ENCODE measurements at regions not wholly inside any gene's neighbourhood (a gene's known extent, or its start where the extent isn't known, plus 50 kb on each side); places are given as distances from the start of the nearest gene placed in this dataset.

GRCh38 chr6:140289186-140289585, 914.7 kb upstream of the CITED2 start:
- no peaks in the 10 kb centered on the region for H3K27me3 Mint-ChIP-seq (ENCODE audit: insufficient read depth, unreplicated experiment)
- intact Hi-C loops (cut with micrococcal nuclease) = no loop called here

GRCh38 chr6:140285998-140286690, 911.7 kb upstream of the CITED2 start:
- POLR2A ChIA-PET = interaction anchor here (0.9 kb wide), 1 partner anchor 12 kb away, joined by 4 read pairs; no protein-coding TSS in a partner anchor
- no peaks in the 10 kb centered on the region for H3K36me3 Mint-ChIP-seq (ENCODE audit: insufficient read depth, unreplicated experiment)
- intact Hi-C loops (cut with micrococcal nuclease) = no loop called here
- no peaks in the 10 kb centered on the region for H3K27me3 Mint-ChIP-seq (ENCODE audit: insufficient read depth, unreplicated experiment)
- no peaks in the 10 kb centered on the region for H3K9me3 Mint-ChIP-seq (ENCODE audit: unreplicated experiment)
- no peak for DNase-seq (ENCODE audit: unreplicated experiment)
- CTCF ChIA-PET = interaction anchor here (0.7 kb wide), 1 partner anchor 317 kb away, joined by 4 read pairs; no protein-coding TSS in a partner anchor
- H3K27ac Mint-ChIP-seq (ENCODE audit: low read depth, unreplicated experiment) = no peak overlapping the region
- no peaks in the 10 kb centered on the region for H3K4me1 Mint-ChIP-seq (ENCODE audit: insufficient read depth, unreplicated experiment)
- no peak overlapping the region for H3K4me3 Mint-ChIP-seq (ENCODE audit: unreplicated experiment)
- TF ChIP-seq CTCF (IDR thresholded peaks at IDR 0.05; ENCODE audit: unreplicated experiment) = no peak
- no TSS peak for BruUV-seq (replicated peaks)

More at GRCh38 chr6:140289186-140289585, 914.7 kb upstream of the CITED2 start:
- no peaks in the 10 kb centered on the region for H3K9me3 Mint-ChIP-seq (ENCODE audit: unreplicated experiment)
- H3K4me1 Mint-ChIP-seq (ENCODE audit: insufficient read depth, unreplicated experiment) = no peaks in the 10 kb centered on the region
- BruUV-seq (replicated peaks) = no TSS peak
- CTCF ChIA-PET = no interaction called here
- H3K36me3 Mint-ChIP-seq (ENCODE audit: insufficient read depth, unreplicated experiment) = no peaks in the 10 kb centered on the region
- DNase-seq (ENCODE audit: unreplicated experiment) = no peak
- H3K4me3 Mint-ChIP-seq (ENCODE audit: unreplicated experiment) = no peak overlapping the region
- POLR2A ChIA-PET = no interaction called here
- TF ChIP-seq CTCF (IDR thresholded peaks at IDR 0.05; ENCODE audit: unreplicated experiment) = no peak
- H3K27ac Mint-ChIP-seq (ENCODE audit: low read depth, unreplicated experiment) = no peak overlapping the region

DNA sequence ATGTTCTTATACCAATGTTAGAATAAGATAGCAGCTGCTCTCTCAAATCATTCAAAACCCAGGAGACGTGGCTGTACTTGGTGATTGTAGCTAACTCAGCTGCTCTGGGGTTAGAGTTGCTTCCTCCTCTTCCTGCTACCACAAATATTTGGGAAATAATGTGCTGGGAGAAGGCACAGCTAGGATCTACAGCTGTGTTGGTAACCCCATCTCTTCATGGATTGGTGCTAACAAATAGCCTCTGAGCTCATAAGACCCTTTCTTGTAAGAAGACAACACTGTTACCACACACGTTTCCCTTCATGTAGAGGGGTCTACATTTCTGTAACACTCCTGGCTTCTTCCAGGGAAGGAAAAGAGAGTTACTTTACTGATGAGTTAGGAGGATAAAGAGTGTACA, 911.0 kb upstream of the CITED2 start:
- ChIA-PET CTCF (interaction anchor here (0.6 to 0.7 kb wide), 2 partner anchors 144 to 316 kb away, joined by 3 to 4 read pairs; no protein-coding TSS in a partner anchor), POLR2A (interaction anchor here (0.6 to 0.9 kb wide), 2 partner anchors 12 to 29 kb away, joined by 3 to 4 read pairs; no protein-coding TSS in a partner anchor)
- Mint-ChIP-seq H3K27ac (ENCODE audit: low read depth, unreplicated experiment) (no peak overlapping the region), H3K9me3 (ENCODE audit: unreplicated experiment) (no peaks in the 10 kb centered on the region), H3K36me3 (ENCODE audit: insufficient read depth, unreplicated experiment) (no peaks in the 10 kb centered on the region), H3K4me3 (ENCODE audit: unreplicated experiment) (no peak overlapping the region), H3K4me1 (ENCODE audit: insufficient read depth, unreplicated experiment) (no peaks in the 10 kb centered on the region), H3K27me3 (ENCODE audit: insufficient read depth, unreplicated experiment) (no peaks in the 10 kb centered on the region)
- DNase-seq (ENCODE audit: unreplicated experiment) = no peak
- TF ChIP-seq CTCF (IDR thresholded peaks at IDR 0.05; ENCODE audit: unreplicated experiment) = no peak
- intact Hi-C loops (cut with micrococcal nuclease) = no loop called here
- BruUV-seq (replicated peaks) = no TSS peak

GRCh38 chr6:140284871-140285270, 910.4 kb upstream of the CITED2 start:
- Mint-ChIP-seq H3K27me3 (ENCODE audit: insufficient read depth, unreplicated experiment) (no peaks in the 10 kb centered on the region), H3K4me1 (ENCODE audit: insufficient read depth, unreplicated experiment) (no peaks in the 10 kb centered on the region), H3K36me3 (ENCODE audit: insufficient read depth, unreplicated experiment) (no peaks in the 10 kb centered on the region), H3K9me3 (ENCODE audit: unreplicated experiment) (no peaks in the 10 kb centered on the region), H3K27ac (ENCODE audit: low read depth, unreplicated experiment) (no peak overlapping the region), H3K4me3 (ENCODE audit: unreplicated experiment) (no peak overlapping the region)
- BruUV-seq (replicated peaks) = no TSS peak
- TF ChIP-seq CTCF (IDR thresholded peaks at IDR 0.05; ENCODE audit: unreplicated experiment) = no peak
- CTCF ChIA-PET = interaction anchor here (0.6 kb wide), 1 partner anchor 145 kb away, joined by 3 read pairs; no protein-coding TSS in a partner anchor
- DNase-seq (ENCODE audit: unreplicated experiment) = no peak
- intact Hi-C loops (cut with micrococcal nuclease) = no loop called here
- POLR2A ChIA-PET = interaction anchor here (0.6 to 0.9 kb wide), 2 partner anchors 11 to 29 kb away, joined by 3 to 4 read pairs; no protein-coding TSS in a partner anchor

Data from MCF 10A (cell line).